G401 (cell line): ENCODE measurements at regions not wholly inside any gene's neighbourhood (a gene's known extent, or its start where the extent isn't known, plus 50 kb on each side); places are given as distances from the start of the nearest gene placed in this dataset.
A peak's percentile ranks its signal among the peaks of the same experiment; 100 is the strongest.
"Not testable (repeated sequence)": the region's sequence is repeated elsewhere in the genome, so short reads cannot be mapped to it uniquely, and the experiment has no call there.

ENCODE experiments used
- DNase-seq: peaks from one replicate; pipeline ENCODE4 v3.0.0-alpha.2; 2015; ENCODE audit warnings: low spot score
- in situ Hi-C: cut with HindIII; loops from 2 replicates; pipeline ENCODE4 v1.10.0; 2016; ENCODE audit warnings: low sequenced_read_pairs, mixed read lengths

DNA sequence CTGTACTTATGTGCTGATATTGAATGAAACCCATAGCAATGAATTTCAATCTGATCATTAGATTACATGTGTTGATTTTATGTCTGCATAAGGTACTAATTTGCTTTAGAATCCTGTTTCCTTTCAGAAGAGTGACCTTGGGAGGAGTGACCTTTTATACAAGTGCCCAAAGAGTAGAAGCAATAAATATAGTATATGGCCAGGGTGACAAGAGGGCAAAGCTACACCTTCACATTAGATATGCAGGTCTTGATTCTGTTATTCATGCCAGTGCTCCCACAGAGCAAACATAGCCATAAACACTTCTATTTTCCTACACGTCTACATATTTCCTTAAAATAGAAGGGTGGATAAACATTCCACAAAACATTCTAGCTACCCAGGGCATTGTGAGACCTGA lies 158.2 kb upstream of the RAP2B start:
- in situ Hi-C loops = no loop called here
- no peak for DNase-seq

DNA sequence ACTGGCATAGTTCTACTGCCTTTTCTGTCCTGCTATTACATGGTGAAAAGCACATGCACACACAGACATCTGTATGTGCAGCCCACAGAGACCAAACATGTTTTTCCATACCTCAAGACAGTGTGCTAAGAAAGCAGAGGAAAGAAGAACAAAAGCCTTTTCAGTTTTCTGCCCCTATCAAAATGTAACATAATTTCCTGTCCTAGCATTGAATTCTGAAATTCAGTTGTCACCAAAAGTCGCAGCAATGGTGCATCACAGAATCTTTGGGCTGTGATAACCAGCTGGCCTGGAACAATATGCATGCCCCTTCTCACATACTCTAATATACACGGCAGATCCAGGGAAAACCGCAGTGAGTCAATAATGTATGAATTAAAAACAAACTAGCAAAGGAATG lies 153.8 kb upstream of the RAP2B start:
- in situ Hi-C loops = no loop called here
- DNase-seq = no peak

GRCh38 chr3:153023896-153024295 lies 138.1 kb upstream of the RAP2B start:
- DNase-seq = no peak
- in situ Hi-C loops = no loop called here

DNA sequence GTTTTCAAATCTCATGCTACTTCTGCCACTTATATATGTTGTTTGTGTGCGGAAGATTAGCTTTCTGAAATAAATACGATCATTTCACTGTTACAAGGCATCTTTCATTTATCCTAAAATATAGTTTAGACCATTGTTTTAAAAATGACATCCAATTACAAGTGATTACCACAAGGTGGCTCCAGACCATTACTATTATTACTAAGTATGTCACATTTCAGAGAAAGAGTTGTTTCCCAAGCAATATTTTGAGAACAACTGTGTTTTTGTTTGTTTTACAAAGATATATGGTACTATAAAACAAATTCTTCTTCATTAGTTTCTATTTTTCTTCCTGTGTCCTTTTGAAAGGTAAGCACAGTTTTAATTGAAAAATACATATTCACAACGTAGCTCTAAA lies 136.0 kb upstream of the RAP2B start:
- no peak for DNase-seq
- in situ Hi-C loops = no loop called here

DNA sequence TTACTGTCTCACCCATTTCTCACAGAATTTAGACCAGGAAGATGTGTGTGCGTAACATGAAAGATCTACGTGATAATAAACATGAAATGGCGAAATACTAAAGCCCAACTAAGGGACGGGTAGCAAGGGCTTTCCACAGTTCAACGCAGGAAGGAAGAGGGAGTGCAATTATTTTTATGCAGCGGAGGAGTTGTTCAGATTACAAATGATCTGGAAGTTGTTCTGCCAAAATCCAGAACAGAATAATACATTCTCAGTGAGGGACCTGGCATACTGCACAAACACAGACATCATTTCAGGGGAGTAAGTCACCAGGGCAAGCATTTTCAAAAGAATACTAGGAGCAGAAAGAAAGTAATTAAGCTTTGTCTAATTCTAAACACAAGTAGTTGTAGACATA lies 133.6 kb upstream of the RAP2B start:
- DNase-seq = peak; percentile 18
- in situ Hi-C loops = no loop called here

DNA sequence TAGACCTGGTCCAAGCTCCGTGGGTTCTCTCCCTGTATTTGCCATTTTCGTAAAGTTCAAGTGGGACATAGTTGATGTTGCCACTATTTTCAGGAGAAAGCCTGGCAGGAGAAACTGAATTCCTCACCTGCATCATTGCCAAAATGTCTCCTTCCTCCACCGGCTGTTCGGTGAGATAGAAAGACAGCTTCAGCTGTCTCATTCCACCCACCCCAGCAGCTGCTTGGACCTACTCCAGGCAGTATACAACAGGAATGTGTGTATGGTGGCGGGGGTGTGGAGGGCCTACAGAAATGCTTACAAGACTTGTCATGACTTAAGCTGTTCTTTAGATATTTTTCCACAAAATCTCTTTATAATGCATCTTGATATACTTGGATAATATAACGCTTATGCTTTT lies 132.7 kb upstream of the RAP2B start:
- in situ Hi-C loops = no loop called here
- no peak for DNase-seq

DNA sequence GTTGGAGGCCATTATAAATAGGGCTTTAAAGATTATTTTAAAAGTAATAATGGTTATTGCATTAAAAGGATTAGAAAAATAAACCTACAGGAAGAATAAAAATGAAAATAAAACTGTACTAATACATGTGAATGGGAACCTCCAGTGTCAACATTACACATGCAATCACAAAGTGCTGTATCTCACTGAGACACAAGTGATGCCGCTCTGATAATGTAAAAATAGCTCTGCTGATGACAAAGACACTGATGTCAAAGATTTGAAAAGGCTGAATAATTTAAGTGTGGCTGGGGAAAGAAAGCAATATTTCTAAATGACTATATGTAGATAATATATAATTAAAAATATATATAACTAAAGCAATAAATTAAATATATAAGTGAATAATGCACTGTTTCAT lies 129.1 kb upstream of the RAP2B start:
- no peak for DNase-seq
- in situ Hi-C loops = no loop called here

- in situ Hi-C loops = no loop called here
These were observed 125.2 kb upstream of the RAP2B start for GRCh38 chr3:153036846-153037245.

DNA sequence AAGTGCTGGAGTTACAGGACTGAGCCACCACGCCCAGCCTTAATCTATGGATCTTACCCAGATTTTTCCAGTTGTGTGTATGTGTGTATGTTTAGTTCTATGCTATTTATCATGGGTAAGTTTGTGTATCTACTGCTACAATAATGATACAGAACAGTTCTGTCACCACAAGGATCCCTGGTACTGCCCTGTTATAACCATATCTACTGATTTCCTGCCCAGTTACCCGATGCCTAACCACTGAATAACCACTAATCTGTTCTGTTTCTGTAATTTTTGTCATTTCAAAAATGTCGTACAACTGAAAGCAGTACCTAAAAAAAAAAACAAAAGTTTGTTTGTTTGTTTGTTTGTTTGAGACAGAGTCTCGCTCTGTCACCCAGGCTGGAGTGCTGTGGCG lies 123.7 kb upstream of the RAP2B start:
- in situ Hi-C loops = no loop called here
- DNase-seq = no peak

More at GRCh38 chr3:153036846-153037245, 125.2 kb upstream of the RAP2B start:
- no peak for DNase-seq

- DNase-seq = no peak
- in situ Hi-C loops = no loop called here
These were observed 123.2 kb upstream of the RAP2B start for GRCh38 chr3:153038779-153039178.

DNA sequence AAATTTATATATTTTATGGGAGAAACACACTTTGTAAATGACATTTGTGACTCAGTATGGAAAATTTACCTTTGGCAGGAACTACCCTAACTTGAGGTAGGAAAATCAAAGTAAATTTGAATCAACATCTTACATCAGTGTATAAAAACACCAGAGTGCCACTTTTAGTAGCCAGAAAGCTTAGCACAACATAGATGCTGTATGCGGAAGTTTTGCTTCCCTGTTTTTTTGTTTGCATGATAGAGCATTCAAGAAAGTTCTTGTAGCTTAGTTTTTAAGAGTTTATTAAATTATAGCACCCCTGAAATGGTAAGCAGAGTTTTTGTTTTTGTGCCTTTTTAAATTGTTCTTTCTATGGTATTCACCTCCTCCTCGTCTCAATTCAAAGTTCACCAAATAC lies 120.8 kb upstream of the RAP2B start:
- in situ Hi-C loops = no loop called here
- no peak for DNase-seq

- in situ Hi-C loops = no loop called here
- no peak for DNase-seq
These were observed 119.9 kb upstream of the RAP2B start for GRCh38 chr3:153042088-153042487.

DNA sequence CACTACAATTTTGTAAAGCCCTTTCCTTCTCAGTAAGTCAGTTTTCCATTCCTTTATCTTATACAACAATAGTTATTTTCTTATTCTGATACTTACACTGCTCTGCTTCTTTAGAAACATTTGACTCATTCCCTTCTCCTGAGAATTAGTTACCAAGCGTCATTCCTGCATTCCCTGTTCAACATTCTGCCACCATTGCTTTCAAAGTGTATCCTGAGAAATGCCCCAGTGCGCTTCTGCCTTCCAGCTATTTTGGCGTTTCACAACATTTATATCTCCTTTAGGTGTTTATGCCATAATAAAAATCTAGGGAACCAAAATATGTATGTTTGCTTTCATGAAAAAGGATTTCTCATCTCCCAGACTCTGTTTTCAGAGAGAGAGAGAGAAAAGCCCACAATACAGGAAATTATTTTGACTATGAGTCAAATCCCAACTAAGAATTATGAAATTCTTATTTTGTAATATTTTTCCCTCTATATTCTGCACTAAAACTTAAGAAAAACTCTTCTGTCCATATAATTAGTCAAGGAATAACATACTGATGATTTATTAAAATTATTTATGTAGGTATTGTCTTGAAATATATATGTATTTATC lies 118.2 kb upstream of the RAP2B start:
- in situ Hi-C loops = no loop called here
- DNase-seq = no peak

GRCh38 chr3:153045150-153045549 lies 116.9 kb upstream of the RAP2B start:
- in situ Hi-C loops = no loop called here
- no peak for DNase-seq

GRCh38 chr3:153050978-153051377 lies 111.0 kb upstream of the RAP2B start:
- in situ Hi-C loops = no loop called here
- no peak for DNase-seq

DNA sequence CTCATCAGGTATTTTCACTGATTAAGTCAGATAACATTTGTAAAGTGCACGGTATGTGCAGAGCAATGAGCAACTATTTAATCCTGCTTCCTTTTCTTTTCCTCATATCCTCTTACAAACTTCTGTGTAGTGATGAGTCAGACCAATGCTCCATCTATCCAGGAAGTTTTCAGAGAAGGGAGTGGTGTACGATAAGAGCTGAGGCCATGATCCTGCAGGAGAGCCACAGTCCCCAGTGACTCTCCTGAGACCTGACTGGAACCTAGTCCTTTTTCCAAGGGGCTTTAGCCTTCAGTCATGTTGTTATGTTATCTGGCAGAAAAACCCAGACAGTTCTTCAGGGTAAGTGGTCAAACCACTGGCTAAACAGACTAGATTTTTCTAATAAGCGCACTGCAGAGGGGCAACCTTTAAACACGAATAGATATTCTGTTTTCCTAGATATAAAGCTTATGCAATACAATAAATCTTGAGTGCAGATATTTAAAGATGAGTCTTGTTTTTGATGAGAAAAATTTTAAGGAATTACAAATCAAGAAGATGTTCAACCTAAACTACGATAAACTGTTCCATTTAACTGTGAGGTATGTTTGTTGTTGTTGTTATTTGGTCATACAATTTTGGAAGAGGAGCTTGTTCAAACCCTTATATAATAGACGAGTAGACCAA lies 110.5 kb upstream of the RAP2B start:
- in situ Hi-C loops = no loop called here
- DNase-seq = no peak

GRCh38 chr3:153052096-153052460 lies 109.9 kb upstream of the RAP2B start:
- no peak for DNase-seq
- in situ Hi-C loops = no loop called here

DNA sequence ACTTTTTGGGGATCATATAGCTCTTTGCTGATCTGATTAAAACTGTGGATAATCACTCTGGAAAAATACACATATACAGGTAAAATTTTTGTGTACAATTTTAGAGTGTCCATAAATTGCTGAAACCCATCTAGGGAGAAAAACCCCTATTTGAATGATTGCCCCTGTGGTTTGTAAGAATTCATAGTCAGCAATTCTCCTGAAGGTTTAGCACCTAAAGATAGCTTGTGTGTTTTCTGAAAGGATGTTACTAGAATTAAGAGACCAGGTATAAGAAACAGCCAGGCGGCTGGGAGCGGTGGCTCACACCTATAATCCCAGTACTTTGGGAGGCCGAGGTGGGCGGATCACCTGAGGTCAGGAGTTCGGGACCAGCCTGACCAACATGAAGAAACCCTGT lies 106.8 kb upstream of the RAP2B start:
- DNase-seq = no peak
- in situ Hi-C loops = no loop called here

DNA sequence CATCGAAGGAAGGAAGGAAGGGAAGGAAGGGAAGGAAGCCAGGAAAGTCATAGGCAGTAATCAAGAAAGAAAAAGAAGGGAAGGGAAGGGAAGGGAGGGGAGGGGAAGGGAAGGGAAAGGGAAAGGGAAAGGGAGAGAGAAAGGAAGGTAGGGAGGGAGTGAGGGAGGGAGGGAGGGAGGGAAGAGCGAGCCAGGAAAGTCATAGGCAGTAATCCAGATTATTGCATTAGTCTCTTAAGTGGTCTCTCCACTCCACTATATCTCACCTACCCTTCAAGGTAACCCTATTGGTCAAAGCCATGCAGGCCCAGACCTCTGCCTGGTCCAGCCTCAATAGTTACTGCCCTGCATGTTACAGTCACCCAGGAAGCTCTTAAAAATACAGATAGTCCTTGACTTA lies 106.2 kb upstream of the RAP2B start:
- DNase-seq = no peak
- in situ Hi-C loops = no loop called here

GRCh38 chr3:153058031-153058688 lies 103.9 kb upstream of the RAP2B start:
- in situ Hi-C loops, DNase-seq: not testable (repeated sequence)

DNA sequence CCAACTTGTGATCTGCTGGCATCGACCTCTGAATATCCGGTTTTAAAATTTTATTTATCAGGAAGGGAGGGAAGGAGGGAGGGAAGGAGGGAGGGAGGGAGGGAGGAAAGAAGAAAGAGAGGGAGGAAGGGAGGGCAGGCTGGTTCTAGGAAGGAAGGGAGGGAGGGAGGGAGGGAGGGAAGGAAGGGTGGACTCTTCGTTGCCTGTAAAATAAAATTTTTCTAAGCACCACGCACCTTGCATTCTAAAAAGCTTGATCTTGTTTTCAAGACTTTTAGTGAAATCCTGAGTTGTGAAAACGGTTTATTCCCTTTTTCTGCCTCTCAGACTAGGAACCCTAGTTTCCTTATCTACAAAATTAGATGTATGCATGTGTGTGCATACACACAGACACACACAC lies 101.7 kb upstream of the RAP2B start:
- no peak for DNase-seq
- in situ Hi-C loops = no loop called here
